Activated CD8-positive, alpha-beta T cell treated with anti-CD3 and anti-CD28 coated beads, Interleukin-2, amount 10 ng/mL, durations not matched to agents 7 days and 5 days (primary cell): ENCODE measurements at regions not wholly inside any gene's neighbourhood (a gene's known extent, or its start where the extent isn't known, plus 50 kb on each side); places are given as distances from the start of the nearest gene placed in this dataset.

ENCODE experiments used
- ATAC-seq: fragments of 150-1000 bp; cut with Tn5 transposase; one replicate; pipeline ENCODE4 v1.10.0; 2021; ENCODE audit warnings: moderate library complexity
- CTCF ChIA-PET: fragments of 350-600 bp; sonication (Branson Sonifier 250); formaldehyde crosslinking; loops from one replicate; lab custom pipeline; 2021; ENCODE audit warnings: antibody characterized with exemption; lab: Charles Lee
- POLR2A ChIA-PET: fragments of 350-600 bp; sonication (Branson Sonifier 250); formaldehyde crosslinking; loops from one replicate; lab custom pipeline; 2021; ENCODE audit warnings: antibody characterized with exemption; lab: Charles Lee
- DNase-seq: peaks from one replicate; pipeline ENCODE4 v3.0.0-alpha.2; 2020
- H3K27ac Mint-ChIP-seq: one replicate; pipeline ENCODE4 v1.8.0; 2021; ENCODE audit warnings: mild to moderate bottlenecking, mixed read lengths
- H3K27me3 Mint-ChIP-seq: one replicate; pipeline ENCODE4 v1.8.0; 2021; ENCODE audit warnings: low read depth, mixed read lengths
- H3K36me3 Mint-ChIP-seq: one replicate; pipeline ENCODE4 v1.8.0; 2021; ENCODE audit warnings: low read depth, mixed read lengths
- H3K4me1 Mint-ChIP-seq: one replicate; pipeline ENCODE4 v1.8.0; 2021; ENCODE audit warnings: low read depth, mixed read lengths
- H3K4me3 Mint-ChIP-seq: one replicate; pipeline ENCODE4 v1.8.0; 2021; ENCODE audit warnings: mild to moderate bottlenecking, mixed read lengths
- H3K9me3 Mint-ChIP-seq: one replicate; pipeline ENCODE4 v1.8.0; 2022; ENCODE audit warnings: mixed read lengths; ENCODE audit not compliant: insufficient read depth

GRCh38 chr6:165733489-165733791 is 70.4 kb upstream of the PDE10A start:
- H3K27ac Mint-ChIP-seq, result no peak overlapping the region
- POLR2A ChIA-PET, result no interaction called here

GRCh38 chr6:165732696-165733488 is 69.9 kb upstream of the PDE10A start:
- ChIA-PET POLR2A (no interaction called here), CTCF (no interaction called here)
- no peak overlapping the region for H3K4me3 Mint-ChIP-seq
- H3K9me3 Mint-ChIP-seq, result no peaks in the 10 kb centered on the region
- no peaks in the 10 kb centered on the region for H3K36me3 Mint-ChIP-seq
- DNase-seq, result no peak
- H3K27me3 Mint-ChIP-seq, result no peaks in the 10 kb centered on the region
- H3K4me1 Mint-ChIP-seq, result no peaks in the 10 kb centered on the region
- no peak overlapping the region for H3K27ac Mint-ChIP-seq
- no peak for ATAC-seq

More at GRCh38 chr6:165733489-165733791, 70.4 kb upstream of the PDE10A start:
- CTCF ChIA-PET, result no interaction called here
- no peak overlapping the region for H3K4me3 Mint-ChIP-seq
- H3K27me3 Mint-ChIP-seq, result no peaks in the 10 kb centered on the region
- no peak for ATAC-seq
- no peaks in the 10 kb centered on the region for H3K4me1 Mint-ChIP-seq
- no peaks in the 10 kb centered on the region for H3K9me3 Mint-ChIP-seq
- no peak for DNase-seq
- H3K36me3 Mint-ChIP-seq, result no peaks in the 10 kb centered on the region

- Mint-ChIP-seq H3K27ac (no peak overlapping the region), H3K9me3 (no peaks in the 10 kb centered on the region), H3K4me3 (no peak overlapping the region), H3K4me1 (no peaks in the 10 kb centered on the region), H3K27me3 (no peaks in the 10 kb centered on the region), H3K36me3 (no peaks in the 10 kb centered on the region)
- ChIA-PET POLR2A (no interaction called here), CTCF (interaction anchor here (0.8 to 2.1 kb wide), 6 partner anchors 25 to 377 kb away, joined by 3 to 12 read pairs (median 4); no protein-coding TSS in a partner anchor)
- peak; percentile 27 for ATAC-seq
- DNase-seq, result peak; percentile 43
Observed at GRCh38 chr6:165729307-165729936, 66.4 kb upstream of the PDE10A start.

- H3K36me3 Mint-ChIP-seq, result no peaks in the 10 kb centered on the region
Observed at GRCh38 chr6:165728216-165728615, 65.2 kb upstream of the PDE10A start.

GRCh38 chr6:165726965-165727381 is 63.9 kb upstream of the PDE10A start:
- DNase-seq (no peak), ATAC-seq (no peak)
- H3K4me3 Mint-ChIP-seq, result no peak overlapping the region
- ChIA-PET CTCF (no interaction called here), POLR2A (no interaction called here)
- H3K9me3 Mint-ChIP-seq, result no peaks in the 10 kb centered on the region
- H3K36me3 Mint-ChIP-seq, result no peaks in the 10 kb centered on the region
- H3K27me3 Mint-ChIP-seq, result no peaks in the 10 kb centered on the region
- H3K4me1 Mint-ChIP-seq, result no peaks in the 10 kb centered on the region
- H3K27ac Mint-ChIP-seq, result no peak overlapping the region

More at GRCh38 chr6:165728216-165728615, 65.2 kb upstream of the PDE10A start:
- no peaks in the 10 kb centered on the region for H3K27me3 Mint-ChIP-seq
- ATAC-seq (no peak), DNase-seq (no peak)
- H3K27ac Mint-ChIP-seq, result no peak overlapping the region
- H3K4me3 Mint-ChIP-seq, result no peak overlapping the region
- no peaks in the 10 kb centered on the region for H3K9me3 Mint-ChIP-seq
- ChIA-PET POLR2A (no interaction called here), CTCF (interaction anchor here (2.1 kb wide), 1 partner anchor 378 kb away, joined by 7 read pairs; no protein-coding TSS in a partner anchor)
- no peaks in the 10 kb centered on the region for H3K4me1 Mint-ChIP-seq

- Mint-ChIP-seq H3K36me3 (no peaks in the 10 kb centered on the region), H3K27ac (no peak overlapping the region), H3K27me3 (no peaks in the 10 kb centered on the region), H3K4me3 (no peak overlapping the region), H3K4me1 (no peaks in the 10 kb centered on the region), H3K9me3 (no peaks in the 10 kb centered on the region)
- no peak for DNase-seq
- POLR2A ChIA-PET, result no interaction called here
- no peak for ATAC-seq
- CTCF ChIA-PET, result interaction anchor here (0.6 kb wide), 1 partner anchor 124 kb away, joined by 3 read pairs; no protein-coding TSS in a partner anchor
Observed at GRCh38 chr6:165726290-165726875, 63.3 kb upstream of the PDE10A start.

GRCh38 chr6:165725201-165725600 is 62.2 kb upstream of the PDE10A start:
- CTCF ChIA-PET, result no interaction called here
- DNase-seq (no peak), ATAC-seq (no peak)
- no peaks in the 10 kb centered on the region for H3K27me3 Mint-ChIP-seq
- H3K9me3 Mint-ChIP-seq, result no peaks in the 10 kb centered on the region
- H3K27ac Mint-ChIP-seq, result no peak overlapping the region
- H3K36me3 Mint-ChIP-seq, result no peaks in the 10 kb centered on the region
- H3K4me1 Mint-ChIP-seq, result no peaks in the 10 kb centered on the region
- no peak overlapping the region for H3K4me3 Mint-ChIP-seq
- POLR2A ChIA-PET, result no interaction called here

GRCh38 chr6:165723326-165723725 is 60.3 kb upstream of the PDE10A start:
- Mint-ChIP-seq H3K36me3 (no peaks in the 10 kb centered on the region), H3K9me3 (no peaks in the 10 kb centered on the region), H3K4me1 (no peaks in the 10 kb centered on the region), H3K27me3 (peaks cover 3% of the 10 kb centered on the region), H3K27ac (no peak overlapping the region), H3K4me3 (no peak overlapping the region)
- ChIA-PET POLR2A (no interaction called here), CTCF (no interaction called here)
- DNase-seq (no peak), ATAC-seq (no peak)

GRCh38 chr6:165722022-165722421 is 59.0 kb upstream of the PDE10A start:
- POLR2A ChIA-PET, result no interaction called here
- Mint-ChIP-seq H3K4me1 (no peaks in the 10 kb centered on the region), H3K9me3 (no peaks in the 10 kb centered on the region), H3K27ac (no peak overlapping the region), H3K4me3 (no peak overlapping the region), H3K27me3 (peaks cover 3% of the 10 kb centered on the region), H3K36me3 (no peaks in the 10 kb centered on the region)
- no peak for DNase-seq
- CTCF ChIA-PET, result no interaction called here
- ATAC-seq, result no peak

- no peaks in the 10 kb centered on the region for H3K9me3 Mint-ChIP-seq
- DNase-seq (no peak), ATAC-seq (no peak)
- CTCF ChIA-PET, result no interaction called here
- no peak overlapping the region for H3K27ac Mint-ChIP-seq
- POLR2A ChIA-PET, result no interaction called here
- H3K4me3 Mint-ChIP-seq, result no peak overlapping the region
- H3K36me3 Mint-ChIP-seq, result no peaks in the 10 kb centered on the region
- peaks cover 3% of the 10 kb centered on the region for H3K27me3 Mint-ChIP-seq
- H3K4me1 Mint-ChIP-seq, result no peaks in the 10 kb centered on the region
Observed at GRCh38 chr6:165721356-165721755, 58.3 kb upstream of the PDE10A start.

GRCh38 chr6:165718491-165718891 is 55.5 kb upstream of the PDE10A start:
- H3K27me3 Mint-ChIP-seq, result peaks cover 3% of the 10 kb centered on the region
- no peak overlapping the region for H3K27ac Mint-ChIP-seq
- no peak for DNase-seq
- ChIA-PET CTCF (no interaction called here), POLR2A (no interaction called here)
- no peak overlapping the region for H3K4me3 Mint-ChIP-seq
- no peak for ATAC-seq
- H3K36me3 Mint-ChIP-seq, result no peaks in the 10 kb centered on the region
- no peaks in the 10 kb centered on the region for H3K9me3 Mint-ChIP-seq
- H3K4me1 Mint-ChIP-seq, result no peaks in the 10 kb centered on the region

GRCh38 chr6:165717732-165718465 is 54.9 kb upstream of the PDE10A start:
- H3K4me3 Mint-ChIP-seq, result no peak overlapping the region
- no peak overlapping the region for H3K27ac Mint-ChIP-seq
- H3K36me3 Mint-ChIP-seq, result no peaks in the 10 kb centered on the region
- peaks cover 3% of the 10 kb centered on the region for H3K27me3 Mint-ChIP-seq
- ChIA-PET POLR2A (no interaction called here), CTCF (no interaction called here)
- no peak for ATAC-seq
- no peak for DNase-seq
- H3K9me3 Mint-ChIP-seq, result no peaks in the 10 kb centered on the region
- H3K4me1 Mint-ChIP-seq, result no peaks in the 10 kb centered on the region
